CD8-positive, alpha-beta memory T cell (primary cell): ENCODE measurements at regions not wholly inside any gene's neighbourhood (a gene's known extent, or its start where the extent isn't known, plus 50 kb on each side); places are given as distances from the start of the nearest gene placed in this dataset.

Experiments
- CTCF ChIA-PET: fragments of 350-600 bp; sonication (Branson Sonifier 250); formaldehyde crosslinking; loops from one replicate; lab custom pipeline; 2021; ENCODE audit warnings: antibody characterized with exemption; lab: Charles Lee
- POLR2A ChIA-PET: fragments of 350-600 bp; sonication (Branson Sonifier 250); formaldehyde crosslinking; loops from one replicate; lab custom pipeline; 2021; ENCODE audit warnings: antibody characterized with exemption; lab: Charles Lee
- DNase-seq, 5 donors: peaks; one replicate each; pipeline versions ENCODE4 v3.0.0 to v3.0.0-alpha.2; 2020 to 2022; ENCODE audit warnings: mixed read lengths in 1 of 5
- H3K27ac ChIP-seq: one replicate; pipeline ENCODE4 v1.7.0; 2013; ENCODE audit warnings: low read depth, mild to moderate bottlenecking, low read length, moderate library complexity
- H3K27me3 ChIP-seq: 2 replicates; pipeline ENCODE4 v1.7.0; 2013; ENCODE audit warnings: low read length, mild to moderate bottlenecking; ENCODE audit not compliant: insufficient read depth, poor library complexity, severe bottlenecking
- H3K36me3 ChIP-seq: 2 replicates; pipeline ENCODE4 v1.7.0; 2013; ENCODE audit warnings: mild to moderate bottlenecking, low read length, moderate library complexity; ENCODE audit not compliant: insufficient read depth
- H3K4me1 ChIP-seq: 2 replicates; pipeline ENCODE4 v1.7.0; 2013; ENCODE audit warnings: mild to moderate bottlenecking, low read length, moderate library complexity; ENCODE audit not compliant: insufficient read depth
- H3K4me3 ChIP-seq: 2 replicates; pipeline ENCODE4 v1.7.0; 2013; ENCODE audit warnings: mild to moderate bottlenecking, low read length
- H3K9me3 ChIP-seq: 2 replicates; pipeline ENCODE4 v1.7.0; 2013; ENCODE audit warnings: mild to moderate bottlenecking, low read length
- H3K27ac Mint-ChIP-seq, 8 donors: one replicate each; pipeline ENCODE4 v1.8.0; 2020 to 2021; ENCODE audit warnings: mixed read lengths in 8 of 8, mild to moderate bottlenecking in 6 of 8, inconsistent platforms in 3 of 8, moderate library complexity in 3 of 8
- H3K27me3 Mint-ChIP-seq, 2 donors: one replicate each; pipeline ENCODE4 v1.8.0; 2020 to 2021; ENCODE audit warnings: mixed read lengths in 2 of 2, mild to moderate bottlenecking in 1 of 2, moderate library complexity in 1 of 2
- H3K36me3 Mint-ChIP-seq, 3 donors: one replicate each; pipeline ENCODE4 v1.8.0; 2020 to 2021; ENCODE audit warnings: mixed read lengths in 3 of 3, inconsistent platforms in 1 of 3, mild to moderate bottlenecking in 1 of 3
- H3K4me1 Mint-ChIP-seq, 3 donors: one replicate each; pipeline ENCODE4 v1.8.0; 2020 to 2021; ENCODE audit warnings: mixed read lengths in 3 of 3, inconsistent platforms in 1 of 3, mild to moderate bottlenecking in 1 of 3
- H3K4me3 Mint-ChIP-seq, 7 donors: one replicate each; pipeline ENCODE4 v1.8.0; 2020 to 2021; ENCODE audit warnings: mixed read lengths in 7 of 7, mild to moderate bottlenecking in 6 of 7, moderate library complexity in 4 of 7, inconsistent platforms in 2 of 7
- H3K9me3 Mint-ChIP-seq, 5 donors: one replicate each; pipeline ENCODE4 v1.8.0; 2020 to 2022; ENCODE audit warnings: mixed read lengths in 5 of 5, mild to moderate bottlenecking in 3 of 5, moderate library complexity in 2 of 5, inconsistent platforms in 1 of 5

- Histone ChIP-seq H3K27me3 (no peaks in the 10 kb centered on the region), H3K4me3 (no peak overlapping the region), H3K4me1 (no peaks in the 10 kb centered on the region), H3K36me3 (no peaks in the 10 kb centered on the region), H3K9me3 (no peaks in the 10 kb centered on the region), H3K27ac (no peak overlapping the region)
- H3K36me3 Mint-ChIP-seq = no peaks in the 10 kb centered on the region
- no peaks in the 10 kb centered on the region for H3K4me1 Mint-ChIP-seq
- H3K27ac Mint-ChIP-seq = no peak overlapping the region
- POLR2A ChIA-PET = no interaction called here
- H3K4me3 Mint-ChIP-seq = peak overlapping the region in 1 of 7 donors; percentile 13
- CTCF ChIA-PET = no interaction called here
- no peak for DNase-seq
- H3K27me3 Mint-ChIP-seq = peaks cover 0 to 4% of the 10 kb centered on the region in 2 donors
- H3K9me3 Mint-ChIP-seq = peaks cover 0 to 3% (median 0%) of the 10 kb centered on the region in 5 donors
Measured at GRCh38 chr10:128693493-128694131, 567.4 kb upstream of the MKI67 start.

GRCh38 chr10:128694168-128694850 is 568.1 kb upstream of the MKI67 start:
- ChIA-PET POLR2A (no interaction called here), CTCF (no interaction called here)
- H3K9me3 Mint-ChIP-seq = peaks cover 0 to 3% (median 0%) of the 10 kb centered on the region in 5 donors
- H3K27me3 Mint-ChIP-seq = peaks cover 0 to 4% of the 10 kb centered on the region in 2 donors
- DNase-seq = no peak
- H3K4me1 ChIP-seq = no peaks in the 10 kb centered on the region
- H3K27me3 ChIP-seq = no peaks in the 10 kb centered on the region
- no peak overlapping the region for H3K27ac ChIP-seq
- no peaks in the 10 kb centered on the region for H3K36me3 ChIP-seq
- H3K27ac Mint-ChIP-seq = no peak overlapping the region
- H3K4me3 Mint-ChIP-seq = no peak overlapping the region
- H3K4me1 Mint-ChIP-seq = no peaks in the 10 kb centered on the region
- H3K36me3 Mint-ChIP-seq = no peaks in the 10 kb centered on the region
- no peaks in the 10 kb centered on the region for H3K9me3 ChIP-seq
- no peak overlapping the region for H3K4me3 ChIP-seq

DNA sequence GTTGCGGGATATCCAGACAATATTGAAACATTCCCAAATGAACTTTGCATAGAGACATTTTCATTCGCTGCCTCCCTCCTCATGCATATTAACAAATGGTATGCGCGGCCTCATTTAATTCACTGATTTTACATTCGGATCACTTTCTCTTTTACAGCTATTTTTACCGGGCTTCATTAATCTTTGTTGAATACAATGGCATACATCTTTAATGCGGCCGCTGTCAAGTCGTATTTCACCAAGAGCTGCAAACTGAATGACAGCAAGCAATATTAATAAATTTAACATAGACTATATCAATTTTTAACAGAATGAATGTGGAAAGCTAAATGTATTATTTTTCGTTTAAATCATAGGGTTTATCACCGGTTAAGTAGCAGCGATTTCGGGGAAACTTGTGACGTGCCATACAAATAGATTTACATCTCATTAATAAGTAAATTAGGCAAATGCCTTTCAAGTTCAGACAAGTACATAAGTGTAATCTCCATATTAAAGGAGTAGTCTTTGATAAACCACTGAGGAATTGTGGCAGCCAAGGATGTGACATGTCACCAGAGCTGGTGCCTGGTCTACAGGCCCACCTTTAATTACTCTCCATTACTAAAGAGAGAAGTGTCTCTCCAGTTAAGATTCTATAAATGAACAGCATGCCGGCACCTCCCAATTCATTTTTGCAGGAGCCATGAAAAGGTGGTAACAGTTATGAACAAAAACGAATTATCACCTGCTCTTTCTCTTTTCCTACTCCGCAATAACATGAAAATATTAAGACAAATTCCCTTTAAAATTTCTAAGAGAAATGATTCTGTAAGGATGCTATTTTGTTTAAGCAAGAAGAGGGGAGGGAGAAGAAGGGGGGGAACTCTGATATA is 568.9 kb upstream of the MKI67 start:
- DNase-seq = no peak
- ChIA-PET CTCF (no interaction called here), POLR2A (no interaction called here)
- Mint-ChIP-seq H3K27me3 (peaks cover 0 to 2% of the 10 kb centered on the region in 2 donors), H3K9me3 (peaks cover 0 to 3% (median 2%) of the 10 kb centered on the region in 5 donors), H3K4me1 (no peaks in the 10 kb centered on the region), H3K4me3 (no peak overlapping the region), H3K27ac (no peak overlapping the region), H3K36me3 (no peaks in the 10 kb centered on the region)
- H3K4me3 ChIP-seq = no peak overlapping the region
- no peak overlapping the region for H3K27ac ChIP-seq
- no peaks in the 10 kb centered on the region for H3K4me1 ChIP-seq
- no peaks in the 10 kb centered on the region for H3K9me3 ChIP-seq
- no peaks in the 10 kb centered on the region for H3K27me3 ChIP-seq
- H3K36me3 ChIP-seq = no peaks in the 10 kb centered on the region

DNA sequence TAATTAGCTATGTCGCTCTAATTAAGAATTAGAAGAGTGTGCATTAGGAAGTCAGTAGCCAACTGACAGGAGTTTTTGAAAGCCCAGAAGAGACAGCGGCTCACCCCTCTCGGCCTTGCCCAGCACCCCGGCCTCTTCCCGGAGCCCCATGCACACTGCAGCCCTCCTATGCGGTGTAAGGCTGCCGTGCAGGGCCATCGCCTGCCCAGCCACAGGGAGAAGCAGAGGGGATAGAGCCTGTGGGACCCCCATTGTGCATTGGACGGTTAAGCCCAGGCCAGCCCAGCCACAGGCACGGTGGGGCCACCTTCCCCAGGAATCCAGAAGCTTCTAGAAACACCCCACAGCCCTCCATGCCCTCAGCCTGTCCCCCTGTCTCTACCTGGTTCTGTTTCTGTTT is 569.7 kb upstream of the MKI67 start:
- ChIA-PET POLR2A (no interaction called here), CTCF (no interaction called here)
- H3K27ac Mint-ChIP-seq = no peak overlapping the region
- H3K27me3 Mint-ChIP-seq = peaks cover 0 to 2% of the 10 kb centered on the region in 2 donors
- no peaks in the 10 kb centered on the region for H3K36me3 ChIP-seq
- H3K4me1 ChIP-seq = no peaks in the 10 kb centered on the region
- no peak for DNase-seq
- H3K4me3 Mint-ChIP-seq = no peak overlapping the region
- H3K27ac ChIP-seq = no peak overlapping the region
- H3K9me3 ChIP-seq = no peaks in the 10 kb centered on the region
- H3K27me3 ChIP-seq = no peaks in the 10 kb centered on the region
- no peaks in the 10 kb centered on the region for H3K36me3 Mint-ChIP-seq
- no peaks in the 10 kb centered on the region for H3K4me1 Mint-ChIP-seq
- no peak overlapping the region for H3K4me3 ChIP-seq
- peaks cover 0 to 3% (median 2%) of the 10 kb centered on the region in 5 donors for H3K9me3 Mint-ChIP-seq

DNA sequence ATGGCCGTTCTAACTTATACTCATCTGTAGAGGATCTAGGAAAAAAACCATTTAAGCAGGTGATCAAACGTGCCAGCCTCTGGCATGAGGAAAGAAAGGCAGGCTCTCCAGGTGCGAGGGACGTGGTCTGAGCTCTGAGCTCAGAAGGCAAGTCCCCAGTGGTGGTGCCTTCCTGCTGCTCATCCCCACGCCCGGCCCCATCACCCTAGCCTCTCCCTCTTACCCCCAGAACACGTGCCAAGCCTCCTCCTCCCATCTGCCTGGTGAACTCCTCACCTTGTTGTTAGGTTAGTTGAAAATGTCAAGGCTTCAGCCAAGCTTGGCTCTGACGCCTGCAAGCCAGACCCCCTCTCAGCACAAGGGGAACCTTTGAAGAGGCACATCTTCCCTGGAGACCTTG is 571.2 kb upstream of the MKI67 start:
- Mint-ChIP-seq H3K36me3 (no peaks in the 10 kb centered on the region), H3K9me3 (peaks cover 0 to 3% (median 2%) of the 10 kb centered on the region in 5 donors), H3K4me1 (no peaks in the 10 kb centered on the region), H3K27ac (no peak overlapping the region), H3K4me3 (no peak overlapping the region), H3K27me3 (peaks cover 0 to 2% of the 10 kb centered on the region in 2 donors)
- CTCF ChIA-PET = no interaction called here
- H3K9me3 ChIP-seq = no peaks in the 10 kb centered on the region
- POLR2A ChIA-PET = no interaction called here
- DNase-seq = no peak
- H3K4me3 ChIP-seq = no peak overlapping the region
- no peaks in the 10 kb centered on the region for H3K4me1 ChIP-seq
- no peak overlapping the region for H3K27ac ChIP-seq
- H3K27me3 ChIP-seq = no peaks in the 10 kb centered on the region
- no peaks in the 10 kb centered on the region for H3K36me3 ChIP-seq

GRCh38 chr10:128701381-128701780 is 575.2 kb upstream of the MKI67 start:
- Histone ChIP-seq H3K27me3 (no peaks in the 10 kb centered on the region), H3K36me3 (no peaks in the 10 kb centered on the region), H3K9me3 (no peaks in the 10 kb centered on the region), H3K27ac (no peak overlapping the region), H3K4me3 (no peak overlapping the region), H3K4me1 (no peaks in the 10 kb centered on the region)
- Mint-ChIP-seq H3K4me3 (no peak overlapping the region), H3K9me3 (peaks cover 0 to 3% (median 2%) of the 10 kb centered on the region in 5 donors), H3K4me1 (no peaks in the 10 kb centered on the region), H3K27ac (no peak overlapping the region), H3K27me3 (no peaks in the 10 kb centered on the region), H3K36me3 (no peaks in the 10 kb centered on the region)
- CTCF ChIA-PET = no interaction called here
- POLR2A ChIA-PET = no interaction called here
- no peak for DNase-seq

DNA sequence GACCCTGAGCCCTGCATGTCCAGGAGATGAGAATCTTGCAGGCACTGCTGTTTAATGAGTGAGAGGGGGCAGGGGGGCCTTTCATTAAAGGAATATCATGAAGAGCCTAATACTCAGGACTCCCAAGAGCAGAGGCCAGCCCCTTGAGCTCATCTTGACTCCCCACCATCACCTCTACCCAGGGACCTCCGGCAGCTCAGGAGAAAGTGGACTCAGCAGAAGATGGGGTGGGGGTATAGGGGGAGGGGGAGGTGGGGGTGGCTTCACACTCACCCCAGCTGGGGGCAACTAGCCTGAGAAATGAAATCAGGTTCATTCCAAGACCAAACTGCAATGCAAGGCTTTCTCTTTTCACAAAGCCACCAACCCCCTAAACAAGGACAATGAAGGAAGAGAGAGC is 575.6 kb upstream of the MKI67 start:
- Histone ChIP-seq H3K36me3 (no peaks in the 10 kb centered on the region), H3K27ac (no peak overlapping the region), H3K9me3 (no peaks in the 10 kb centered on the region), H3K27me3 (no peaks in the 10 kb centered on the region), H3K4me3 (no peak overlapping the region), H3K4me1 (no peaks in the 10 kb centered on the region)
- Mint-ChIP-seq H3K4me1 (no peaks in the 10 kb centered on the region), H3K27me3 (peaks cover 0 to 2% of the 10 kb centered on the region in 2 donors), H3K36me3 (no peaks in the 10 kb centered on the region), H3K9me3 (peaks cover 0 to 3% (median 2%) of the 10 kb centered on the region in 5 donors), H3K4me3 (no peak overlapping the region), H3K27ac (no peak overlapping the region)
- ChIA-PET CTCF (no interaction called here), POLR2A (no interaction called here)
- no peak for DNase-seq

GRCh38 chr10:128704716-128705115 is 578.5 kb upstream of the MKI67 start:
- Histone ChIP-seq H3K9me3 (no peaks in the 10 kb centered on the region), H3K27me3 (no peaks in the 10 kb centered on the region), H3K4me1 (no peaks in the 10 kb centered on the region), H3K4me3 (no peak overlapping the region), H3K36me3 (no peaks in the 10 kb centered on the region), H3K27ac (no peak overlapping the region)
- ChIA-PET POLR2A (no interaction called here), CTCF (no interaction called here)
- Mint-ChIP-seq H3K4me3 (no peak overlapping the region), H3K36me3 (no peaks in the 10 kb centered on the region), H3K27me3 (peaks cover 0 to 2% of the 10 kb centered on the region in 2 donors), H3K27ac (no peak overlapping the region), H3K9me3 (peaks cover 0 to 8% (median 3%) of the 10 kb centered on the region in 5 donors), H3K4me1 (no peaks in the 10 kb centered on the region)
- no peak for DNase-seq
